DND-41 (cell line): ENCODE measurements at regions not wholly inside any gene's neighbourhood (a gene's known extent, or its start where the extent isn't known, plus 50 kb on each side); places are given as distances from the start of the nearest gene placed in this dataset.

Experiments used
- EZH2 ChIP-seq: IDR thresholded peaks from 3 replicates; pipeline ENCODE4 v1.6.1; 2012; ENCODE audit warnings: borderline replicate concordance, low read depth, mild to moderate bottlenecking, moderate library complexity, low read length, inconsistent platforms; ENCODE audit not compliant: severe bottlenecking
- TF ChIP-seq, protein P1 (sequence below): IDR thresholded peaks from 2 replicates; pipeline ENCODE4 v1.5.1; 2012; ENCODE audit warnings: borderline replicate concordance, low read length, moderate library complexity, mild to moderate bottlenecking; ENCODE audit not compliant: poor library complexity, severe bottlenecking; ENCODE audit errors: extremely low read depth

DNA sequence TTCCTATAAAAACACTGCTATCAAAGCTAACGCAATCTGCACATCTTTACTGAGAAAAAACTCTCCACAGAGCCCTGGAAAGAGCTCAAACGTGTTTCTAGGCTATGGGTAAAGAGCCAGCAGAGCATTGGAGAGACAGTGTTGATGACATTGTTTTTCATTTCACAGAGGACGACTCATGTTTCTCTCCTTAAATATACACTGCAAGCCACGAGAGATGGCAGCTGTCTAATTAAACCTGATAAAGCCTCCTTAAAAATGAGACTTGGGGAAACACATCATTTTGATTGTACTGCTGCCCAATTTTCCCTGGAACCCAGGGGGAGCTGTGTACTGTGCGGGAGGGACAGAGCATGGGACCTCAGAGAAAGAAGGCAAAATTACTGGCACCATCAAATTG is 294.3 kb upstream of the SETBP1 start:
- TF ChIP-seq, protein P1, sequence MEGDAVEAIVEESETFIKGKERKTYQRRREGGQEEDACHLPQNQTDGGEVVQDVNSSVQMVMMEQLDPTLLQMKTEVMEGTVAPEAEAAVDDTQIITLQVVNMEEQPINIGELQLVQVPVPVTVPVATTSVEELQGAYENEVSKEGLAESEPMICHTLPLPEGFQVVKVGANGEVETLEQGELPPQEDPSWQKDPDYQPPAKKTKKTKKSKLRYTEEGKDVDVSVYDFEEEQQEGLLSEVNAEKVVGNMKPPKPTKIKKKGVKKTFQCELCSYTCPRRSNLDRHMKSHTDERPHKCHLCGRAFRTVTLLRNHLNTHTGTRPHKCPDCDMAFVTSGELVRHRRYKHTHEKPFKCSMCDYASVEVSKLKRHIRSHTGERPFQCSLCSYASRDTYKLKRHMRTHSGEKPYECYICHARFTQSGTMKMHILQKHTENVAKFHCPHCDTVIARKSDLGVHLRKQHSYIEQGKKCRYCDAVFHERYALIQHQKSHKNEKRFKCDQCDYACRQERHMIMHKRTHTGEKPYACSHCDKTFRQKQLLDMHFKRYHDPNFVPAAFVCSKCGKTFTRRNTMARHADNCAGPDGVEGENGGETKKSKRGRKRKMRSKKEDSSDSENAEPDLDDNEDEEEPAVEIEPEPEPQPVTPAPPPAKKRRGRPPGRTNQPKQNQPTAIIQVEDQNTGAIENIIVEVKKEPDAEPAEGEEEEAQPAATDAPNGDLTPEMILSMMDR = no peak
- TF ChIP-seq EZH2 = no peak
